Heart left ventricle (tissue), 16 donors: ENCODE measurements at regions not wholly inside any gene's neighbourhood (a gene's known extent, or its start where the extent isn't known, plus 50 kb on each side); places are given as distances from the start of the nearest gene placed in this dataset.
A peak's percentile ranks its signal among the peaks of the same experiment; 100 is the strongest.

Experiments used
- ATAC-seq, 4 donors: fragments of 200-7000 bp; cut with Tn5 transposase; one replicate each; pipeline ENCODE4 v1.9.1; 2020 to 2022; ENCODE audit warnings: moderate library complexity in 4 of 4, mild to moderate bottlenecking in 3 of 4, moderate number of reproducible peaks in 1 of 4
- DNase-seq, 5 donors: peaks; one replicate each; pipeline ENCODE4 v3.0.0-alpha.2; 2020
- H3K27ac ChIP-seq, 12 donors: fragments of 200-600 bp; sonication (generic) in 4 of 12; one replicate each; pipeline versions ENCODE4 v1.5.0 to v1.8.0; 2016 to 2022; ENCODE audit warnings: mild to moderate bottlenecking in 2 of 12
- H3K27me3 ChIP-seq, 9 donors: fragments of 200-600 bp; sonication (generic) in 2 of 9; one replicate each; pipeline versions ENCODE4 v1.5.1 to v1.8.0; 2016 to 2022; ENCODE audit warnings: mild to moderate bottlenecking in 3 of 9
- H3K36me3 ChIP-seq, 9 donors: fragments of 200-600 bp; sonication (generic) in 2 of 9; one replicate each; pipeline versions ENCODE4 v1.5.0 to v1.8.0; 2018 to 2022; ENCODE audit warnings: mild to moderate bottlenecking in 2 of 9
- H3K4me1 ChIP-seq, 12 donors: fragments of 200-600 bp; sonication (generic) in 4 of 12; one replicate each; pipeline versions ENCODE4 v1.5.0 to v1.8.0; 2016 to 2022; ENCODE audit warnings: mild to moderate bottlenecking in 3 of 12
- H3K4me3 ChIP-seq, 12 donors: fragments of 200-600 bp; sonication (generic) in 4 of 12; one replicate each; pipeline versions ENCODE4 v1.5.0 to v1.8.0; 2017 to 2022; ENCODE audit warnings: mild to moderate bottlenecking in 9 of 12, moderate library complexity in 4 of 12
- H3K9me3 ChIP-seq, 12 donors: fragments of 200-600 bp; sonication (generic) in 4 of 12; one replicate each; pipeline versions ENCODE4 v1.5.0 to v1.8.0; 2016 to 2022; ENCODE audit warnings: mild to moderate bottlenecking in 1 of 12
- POLR2A ChIP-seq, 2 donors: fragments of 450-650 bp; IDR thresholded peaks; one replicate each; pipeline ENCODE4 v1.6.1; 2017; ENCODE audit warnings: antibody characterized with exemption in 2 of 2, mild to moderate bottlenecking in 2 of 2, moderate library complexity in 2 of 2
- WGBS, 4 donors: extraction: QIAGEN DNeasy Blood & Tissue Kit in 2 of 4; methylation state at CpG; one replicate each; pipeline versions ENCODE4 v1.1.5 to v1.1.7; 2013 to 2018; 5-methylcytosine and 5-hydroxymethylcytosine counted together
- intact Hi-C, 10 donors: fragments of 100-400 bp; cut with DNase I; formaldehyde crosslinking; loops; one replicate each; pipeline versions ENCODE4 v1.11.1 to v1.14.2; 2022
- TF ChIP-seq, protein P1 (sequence below), 12 donors: fragments of 200-600 bp; sonication (generic) in 4 of 12; IDR thresholded peaks; one replicate each; pipeline versions ENCODE4 v1.5.0 to v1.8.0; 2018 to 2022; ENCODE audit warnings: antibody characterized with exemption in 12 of 12, mild to moderate bottlenecking in 5 of 12
- donor health status: ischemic (EF 13 %, LVEDD 7.1; RV severe dilation, severe dysfunction).
- donor health status: healthy with polysubstance abuse.
- donor health status: DM: no; HTN: yes; CAD: no.
- donor health status: DM: no; HTN: no; CAD: no.
- donor health status: ischemic (EF 25% LVEDD 6.9; RV normal size, moderate dysfunction).
- donor health status: ischemic (EF 25% LVEDD 5.7; RV mildly dilated, moderate dysfunction).
- donor health status: healthy.
- donor health status: DM: yes; HTN: yes; CAD: no.
- donor health status: ischemic (EF 35%, LVEDD 5.7; RV mildly dilated, moderate dysfunction).
- donor health status: nonischemic (EF 11% LVEDD 7.7; RV severe dilation, severe dysfunction).
- donor health status: DM: yes; HTN: yes; CAD: no.
- donor health status: PGD.
- donor health status: ischemic (EF 29% LVEDD 5.4; RV normal size, mild dysfunction).
- donor health status: nonischemic (EF 23%, LVEDD 6.1; RV moderate dilation, normal function).

DNA sequence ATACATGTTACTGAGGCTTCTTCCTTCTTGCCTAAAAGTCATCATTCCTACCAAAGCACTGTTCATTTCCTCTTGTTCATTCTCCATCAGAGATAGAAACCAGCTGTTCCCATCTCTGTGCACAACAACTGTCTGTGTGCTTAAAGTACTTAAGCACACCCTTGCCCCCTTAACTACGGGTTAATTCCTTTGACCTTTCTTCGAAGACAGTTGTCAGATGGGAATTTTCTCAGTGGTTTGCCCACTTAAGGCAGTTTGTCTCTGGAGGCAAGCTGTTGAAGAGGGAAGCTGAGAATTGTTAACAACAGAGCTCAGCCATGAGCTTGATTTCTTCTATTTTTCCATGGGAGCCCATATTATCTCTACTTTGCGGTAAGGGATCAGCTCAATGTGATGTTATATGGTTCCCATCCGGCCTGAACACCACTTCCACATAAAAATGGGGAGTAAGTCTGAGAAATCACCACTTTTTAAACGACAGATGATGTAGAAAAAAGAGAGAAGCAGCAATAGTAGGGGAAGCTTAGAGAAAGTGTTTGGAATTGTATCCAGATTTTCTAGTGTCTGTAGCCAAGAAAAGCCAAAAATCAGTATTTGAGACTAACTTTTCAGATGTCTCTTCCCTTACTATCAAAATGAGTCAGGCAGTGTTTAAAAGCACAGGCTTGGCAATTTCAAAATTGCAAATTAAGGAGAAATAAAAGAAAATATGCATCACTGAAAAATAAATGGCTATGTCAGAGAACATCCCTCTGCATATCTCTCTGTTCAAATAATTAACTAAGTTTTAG, 194.4 kb downstream of the SLIT2 start:
- H3K36me3 ChIP-seq: no peaks in the 10 kb centered on the region
- H3K9me3 ChIP-seq: no peaks in the 10 kb centered on the region
- intact Hi-C loops: no loop called here
- H3K27ac ChIP-seq: peak overlapping the region in 3 of 12 donors; percentile 21 to 33 (median 25)
- H3K27me3 ChIP-seq: no peaks in the 10 kb centered on the region
- TF ChIP-seq POLR2A (IDR thresholded peaks at IDR 0.05): no peak
- TF ChIP-seq, protein P1, sequence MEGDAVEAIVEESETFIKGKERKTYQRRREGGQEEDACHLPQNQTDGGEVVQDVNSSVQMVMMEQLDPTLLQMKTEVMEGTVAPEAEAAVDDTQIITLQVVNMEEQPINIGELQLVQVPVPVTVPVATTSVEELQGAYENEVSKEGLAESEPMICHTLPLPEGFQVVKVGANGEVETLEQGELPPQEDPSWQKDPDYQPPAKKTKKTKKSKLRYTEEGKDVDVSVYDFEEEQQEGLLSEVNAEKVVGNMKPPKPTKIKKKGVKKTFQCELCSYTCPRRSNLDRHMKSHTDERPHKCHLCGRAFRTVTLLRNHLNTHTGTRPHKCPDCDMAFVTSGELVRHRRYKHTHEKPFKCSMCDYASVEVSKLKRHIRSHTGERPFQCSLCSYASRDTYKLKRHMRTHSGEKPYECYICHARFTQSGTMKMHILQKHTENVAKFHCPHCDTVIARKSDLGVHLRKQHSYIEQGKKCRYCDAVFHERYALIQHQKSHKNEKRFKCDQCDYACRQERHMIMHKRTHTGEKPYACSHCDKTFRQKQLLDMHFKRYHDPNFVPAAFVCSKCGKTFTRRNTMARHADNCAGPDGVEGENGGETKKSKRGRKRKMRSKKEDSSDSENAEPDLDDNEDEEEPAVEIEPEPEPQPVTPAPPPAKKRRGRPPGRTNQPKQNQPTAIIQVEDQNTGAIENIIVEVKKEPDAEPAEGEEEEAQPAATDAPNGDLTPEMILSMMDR (IDR thresholded peaks at IDR 0.05): no peak
- H3K4me1 ChIP-seq: peaks cover 0 to 4% (median 0%) of the 10 kb centered on the region in 12 donors
- H3K4me3 ChIP-seq: no peak overlapping the region
- peak in 3 of 4 donors; percentile 51 to 80 (median 61) for ATAC-seq
- WGBS, 4 donors: 33 to 46% (median 42%) methylated on average over 5 of the region's 5 CpGs
- DNase-seq: no peak

DNA sequence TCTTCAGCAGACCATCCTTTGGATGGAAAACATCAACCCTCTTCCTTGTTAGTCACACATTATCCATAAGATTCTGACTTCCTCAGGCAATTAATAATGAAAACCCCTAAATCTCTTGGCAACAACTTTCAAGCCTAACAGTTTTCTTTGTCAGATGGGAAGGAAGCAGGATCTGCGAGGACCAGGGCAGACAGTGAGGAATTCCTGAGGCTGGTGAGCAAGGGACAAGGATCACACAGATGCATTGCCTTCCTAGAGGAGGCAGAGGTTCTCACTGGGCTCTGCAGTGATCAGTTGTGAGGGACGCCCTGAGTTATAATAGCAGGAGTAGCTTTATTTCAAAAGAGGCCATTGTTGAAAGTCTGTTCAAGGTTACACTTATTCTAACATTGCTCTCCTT, 195.4 kb downstream of the SLIT2 start:
- DNase-seq (no peak), ATAC-seq (no peak)
- Histone ChIP-seq H3K36me3 (no peaks in the 10 kb centered on the region), H3K27ac (no peak overlapping the region), H3K4me3 (no peak overlapping the region), H3K9me3 (no peaks in the 10 kb centered on the region), H3K4me1 (peaks cover 0 to 4% (median 0%) of the 10 kb centered on the region in 12 donors), H3K27me3 (no peaks in the 10 kb centered on the region)
- TF ChIP-seq, protein P1 (IDR thresholded peaks at IDR 0.05): no peak
- no peak for TF ChIP-seq POLR2A (IDR thresholded peaks at IDR 0.05)
- 65 to 79% (median 74%) methylated on average over 2 of the region's 2 CpGs for WGBS, 4 donors
- intact Hi-C loops: no loop called here

DNA sequence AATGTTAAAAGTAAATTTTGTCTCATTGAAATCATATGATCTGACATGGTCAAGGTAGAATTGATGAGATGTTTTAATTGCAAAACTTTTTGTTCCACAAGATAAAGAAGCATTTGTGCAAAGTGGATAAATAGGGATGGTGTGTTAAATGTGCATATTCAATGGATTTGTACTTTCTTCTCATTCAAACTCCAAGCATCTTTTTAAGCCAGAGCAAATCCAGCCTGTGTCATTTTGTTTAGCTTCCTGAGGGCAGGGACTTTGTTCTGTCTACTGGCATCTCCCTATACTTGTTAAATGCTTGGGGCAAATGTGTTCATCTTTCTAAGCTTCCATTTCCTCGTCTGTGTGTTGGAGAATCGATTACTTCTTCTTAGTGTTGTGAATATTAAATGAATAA, 200.3 kb downstream of the SLIT2 start:
- TF ChIP-seq, protein P1 (IDR thresholded peaks at IDR 0.05): no peak
- TF ChIP-seq POLR2A (IDR thresholded peaks at IDR 0.05): no peak

DNA sequence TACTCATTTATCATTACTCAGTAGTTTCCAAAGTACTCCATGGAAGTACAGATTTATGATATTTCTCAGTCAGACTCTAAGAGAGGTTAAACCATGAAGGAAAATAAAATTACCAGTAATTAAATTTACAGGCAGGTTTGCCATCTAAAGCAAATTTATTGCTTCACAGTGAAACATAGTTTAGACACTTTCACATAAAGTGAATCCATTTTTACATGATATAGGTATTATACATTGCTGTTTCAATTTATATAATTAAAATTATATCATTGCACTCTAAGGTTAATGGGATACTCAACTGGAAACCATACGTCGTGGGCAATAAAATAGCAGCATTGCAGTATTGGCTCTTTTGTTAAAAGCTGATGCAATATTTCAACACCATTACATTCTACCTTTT, 202.8 kb downstream of the SLIT2 start:
- no peak overlapping the region for H3K4me3 ChIP-seq
- WGBS, 4 donors: 88 to 91% (median 89%) methylated on average over 2 of the region's 2 CpGs
- TF ChIP-seq, protein P1 (IDR thresholded peaks at IDR 0.05): no peak
- no peak for TF ChIP-seq POLR2A (IDR thresholded peaks at IDR 0.05)
- no peaks in the 10 kb centered on the region for H3K4me1 ChIP-seq
- H3K9me3 ChIP-seq: no peaks in the 10 kb centered on the region
- no peaks in the 10 kb centered on the region for H3K27me3 ChIP-seq
- H3K36me3 ChIP-seq: no peaks in the 10 kb centered on the region
- intact Hi-C loops: no loop called here
- H3K27ac ChIP-seq: no peak overlapping the region
- DNase-seq (no peak), ATAC-seq (no peak)

More for the DNA sequence above, 200.3 kb downstream of the SLIT2 start:
- no peak overlapping the region for H3K27ac ChIP-seq
- H3K9me3 ChIP-seq: no peaks in the 10 kb centered on the region
- no peak for DNase-seq
- WGBS, 4 donors: 77 to 87% (median 81%) methylated on average over 2 of the region's 2 CpGs
- H3K27me3 ChIP-seq: no peaks in the 10 kb centered on the region
- ATAC-seq: no peak
- H3K4me3 ChIP-seq: no peak overlapping the region
- H3K4me1 ChIP-seq: no peaks in the 10 kb centered on the region
- intact Hi-C loops: no loop called here
- no peaks in the 10 kb centered on the region for H3K36me3 ChIP-seq
